HCT116 (cell line): ENCODE measurements at regions not wholly inside any gene's neighbourhood (a gene's known extent, or its start where the extent isn't known, plus 50 kb on each side); places are given as distances from the start of the nearest gene placed in this dataset.

Experiments used
- ATAC-seq: fragments of 200-7000 bp; cut with Tn5 transposase; 2 replicates; pipeline ENCODE4 v1.9.1; 2020; ENCODE audit warnings: mild to moderate bottlenecking, moderate library complexity
- BruUV-seq: library from RNA; stranded (reverse); fragments of 400-500 nt; replicated peaks from 2 replicates; lab custom pipeline; 2021; lab: Mats Ljungman, UMichigan
- CTCF ChIA-PET: fragments of 300-600 bp; sonication (Branson Sonifier 250); formaldehyde crosslinking; loops from one replicate; lab custom pipeline; 2021; ENCODE audit warnings: antibody characterized with exemption; lab: Charles Lee
- POLR2A ChIA-PET: fragments of 300-600, 350-600 bp; sonication (Branson Sonifier 250); formaldehyde crosslinking; loops from one replicate; lab custom pipeline; 2021; ENCODE audit warnings: antibody characterized with exemption; lab: Charles Lee
- RAD21 ChIA-PET, 2 experiments: fragments of 300-600 bp; sonication (Branson Sonifier 250); formaldehyde crosslinking; loops; one replicate each; lab custom pipeline; 2023; ENCODE audit warnings: low total read pairs in 2 of 2; ENCODE audit not compliant: uncharacterized antibody in 2 of 2, unreplicated experiment in 2 of 2, low non-redundant PET in 1 of 2; lab: Charles Lee
- DNase-seq: peaks from one replicate; pipeline ENCODE4 v3.0.0-alpha.2; 2010; ENCODE audit warnings: low read depth, low spot score
- H2AFZ ChIP-seq: fragments of 200-600 bp; shearing (Covaris generic), sonication (generic); 2 replicates; pipeline ENCODE4 v1.6.1; 2017; ENCODE audit warnings: low read depth, mixed run types, mixed read lengths, antibody characterized with exemption, low read length; ENCODE audit not compliant: poor library complexity, severe bottlenecking
- H3K27ac ChIP-seq: 2 replicates; pipeline ENCODE4 v1.5.1; 2012; ENCODE audit warnings: low read depth, low read length
- H3K27me3 ChIP-seq: fragments of 200-600 bp; sonication (generic); 2 replicates; pipeline ENCODE4 v1.6.1; 2016; ENCODE audit warnings: mixed run types, low read length, mixed read lengths; ENCODE audit not compliant: insufficient read depth
- H3K36me3 ChIP-seq, 2 experiments: fragments of 200-500 bp in 1 of 2; fragments of 200-600 bp in 1 of 2; sonication (Bioruptor generic) in 1 of 2; sonication (generic) in 1 of 2; 2 replicates each; pipeline versions ENCODE4 v1.5.1 to v1.6.1; 2014 to 2016; ENCODE audit warnings: low read length in 2 of 2, inconsistent platforms in 1 of 2, mixed read lengths in 1 of 2, mixed run types in 1 of 2; ENCODE audit not compliant: insufficient read depth in 2 of 2, control insufficient read depth in 1 of 2
- H3K4me1 ChIP-seq, 2 experiments: fragments of 200-600 bp in 1 of 2; sonication (generic) in 1 of 2; 2 replicates each; pipeline versions ENCODE4 v1.5.1 to v1.6.1; 2012 to 2017; ENCODE audit warnings: low read length in 2 of 2, inconsistent platforms in 1 of 2, mild to moderate bottlenecking in 1 of 2, mixed read lengths in 1 of 2, mixed run types in 1 of 2, moderate library complexity in 1 of 2; ENCODE audit not compliant: insufficient read depth in 2 of 2, control insufficient read depth in 1 of 2
- H3K4me2 ChIP-seq: fragments of 200-600 bp; sonication (generic); 2 replicates; pipeline ENCODE4 v1.6.1; 2017; ENCODE audit warnings: mixed run types, low read length, mixed read lengths
- H3K4me3 ChIP-seq, 2 experiments: fragments of 200-600 bp in 1 of 2; sonication (generic) in 1 of 2; replicated peaks in 1 of 2; 2 replicates each; pipeline ENCODE4 v1.5.1; 2011 to 2016; ENCODE audit warnings: low read length in 2 of 2, control low read depth in 1 of 2, low read depth in 1 of 2, mild to moderate bottlenecking in 1 of 2, mixed read lengths in 1 of 2, mixed run types in 1 of 2
- H3K79me2 ChIP-seq: fragments of 200-600 bp; sonication (generic); 2 replicates; pipeline ENCODE4 v1.6.1; 2017; ENCODE audit warnings: mild to moderate bottlenecking, mixed run types, low read length, moderate library complexity, mixed read lengths; ENCODE audit not compliant: insufficient read depth
- H3K9ac ChIP-seq: fragments of 200-600 bp; sonication (generic); 2 replicates; pipeline ENCODE4 v1.6.1; 2016; ENCODE audit warnings: low read length, mixed read lengths
- H3K9me2 ChIP-seq: fragments of 200-600 bp; sonication (generic), shearing (Covaris generic); 2 replicates; pipeline ENCODE4 v1.6.1; 2017; ENCODE audit warnings: mixed run types, mild to moderate bottlenecking, moderate library complexity; ENCODE audit not compliant: insufficient read depth
- H3K9me3 ChIP-seq, 2 experiments: fragments of 200-500 bp in 1 of 2; fragments of 200-600 bp in 1 of 2; sonication (Bioruptor generic) in 1 of 2; sonication (generic) in 1 of 2; 2 replicates each; pipeline ENCODE4 v1.6.1; 2014 to 2017; ENCODE audit warnings: low read length in 2 of 2, mixed read lengths in 2 of 2, inconsistent platforms in 1 of 2, low read depth in 1 of 2, mild to moderate bottlenecking in 1 of 2, mixed run types in 1 of 2, moderate library complexity in 1 of 2; ENCODE audit not compliant: control insufficient read depth in 1 of 2, insufficient read depth in 1 of 2
- H4K20me1 ChIP-seq: fragments of 200-600 bp; sonication (generic), shearing (Covaris generic); 2 replicates; pipeline ENCODE4 v1.6.1; 2017; ENCODE audit warnings: mixed run types, mild to moderate bottlenecking, moderate library complexity; ENCODE audit not compliant: insufficient read depth
- CEBPB ChIP-seq: IDR thresholded peaks from 2 replicates; pipeline ENCODE4 v1.6.1; 2012; ENCODE audit warnings: low read depth
- CTCF ChIP-seq, 3 experiments: fragments of 200-600 bp in 1 of 3; sonication (generic) in 1 of 3; IDR thresholded peaks in 2 of 3; conservative IDR thresholded peaks in 1 of 3; 2 replicates each; pipeline ENCODE4 v1.5.1; 2012 to 2017; ENCODE audit warnings: low read depth in 2 of 3, low read length in 2 of 3, antibody characterized with exemption in 1 of 3, borderline replicate concordance in 1 of 3, control low read depth in 1 of 3, mild to moderate bottlenecking in 1 of 3, mixed read lengths in 1 of 3, mixed run types in 1 of 3, moderate library complexity in 1 of 3; ENCODE audit not compliant: insufficient read depth in 1 of 3
- FOSL1 ChIP-seq: IDR thresholded peaks from 2 replicates; pipeline ENCODE4 v1.6.1; 2012; ENCODE audit warnings: low read depth
- POLR2A ChIP-seq: IDR thresholded peaks from 2 replicates; pipeline ENCODE4 v1.7.0; 2011; ENCODE audit warnings: borderline replicate concordance; ENCODE audit not compliant: insufficient read depth, insufficient read length; ENCODE audit errors: extremely low read depth
- REST ChIP-seq: IDR thresholded peaks from 2 replicates; pipeline ENCODE4 v1.6.1; 2012; ENCODE audit warnings: low read depth
- SRF ChIP-seq: IDR thresholded peaks from 2 replicates; pipeline ENCODE4 v1.6.1; 2012; ENCODE audit warnings: low read depth
- TCF7L2 ChIP-seq: IDR thresholded peaks from 2 replicates; pipeline ENCODE4 v1.7.0; 2011; ENCODE audit warnings: borderline replicate concordance, inconsistent platforms; ENCODE audit not compliant: insufficient read depth, insufficient read length; ENCODE audit errors: extremely low read depth
- YY1 ChIP-seq: IDR thresholded peaks from 2 replicates; pipeline ENCODE4 v1.6.1; 2011; ENCODE audit warnings: low read length, low read depth, moderate library complexity, mild to moderate bottlenecking; ENCODE audit not compliant: insufficient replicate concordance; ENCODE audit errors: extremely low read depth
- intact Hi-C: fragments of 100-400 bp; cut with micrococcal nuclease; formaldehyde crosslinking; loops from 2 replicates; pipeline ENCODE4 v1.10.0; 2022

- H3K4me2 ChIP-seq, result peak overlapping the region; percentile 34
- CTCF ChIA-PET, result no interaction called here
Measured at GRCh38 chr3:126261037-126261436, 80.7 kb upstream of the ALDH1L1 start.

More at GRCh38 chr3:126261037-126261436, 80.7 kb upstream of the ALDH1L1 start:
- H3K27me3 ChIP-seq, result no peaks in the 10 kb centered on the region
- DNase-seq (no peak), ATAC-seq (0 out of 2 replicates have a peak, but pooled peaks have one; percentile 28)
- no peak overlapping the region for H3K4me3 ChIP-seq
- H3K79me2 ChIP-seq, result no peaks in the 10 kb centered on the region
- POLR2A ChIA-PET, result no interaction called here
- no TSS peak for BruUV-seq
- H3K9me2 ChIP-seq, result no peaks in the 10 kb centered on the region
- no peaks in the 10 kb centered on the region for H3K9me3 ChIP-seq
- RAD21 ChIA-PET, result no interaction called here
- no peaks in the 10 kb centered on the region for H4K20me1 ChIP-seq
- H3K9ac ChIP-seq, result no peak overlapping the region
- TF ChIP-seq REST (no peak), SRF (no peak), YY1 (no peak), POLR2A (no peak), CEBPB (peak; percentile 100), CTCF (IDR thresholded peaks at IDR 0.05 in 2 of 3, conservative IDR thresholded peaks at IDR 0.05 in 1 of 3; ENCODE audit: borderline replicate concordance in 1 of 3, insufficient read depth in 1 of 3, low read depth in 2 of 3, low read length in 2 of 3) (0 out of 6 replicates have a peak, but pooled peaks of 2 of the 3 experiments have one; percentile 4 to 11), FOSL1 (no peak), TCF7L2 (peak; percentile 97)
- no peaks in the 10 kb centered on the region for H3K36me3 ChIP-seq
- H2AFZ ChIP-seq, result peak overlapping the region; percentile 31
- peaks cover 13 to 33% of the 10 kb centered on the region in 2 experiments; a peak in 3 of 4 replicates for H3K4me1 ChIP-seq
- peak overlapping the region; percentile 30; the same call in 1 of the 2 replicates for H3K27ac ChIP-seq
- intact Hi-C loops, result no loop called here
